HCT116 (cell line): ENCODE measurements at regions not wholly inside any gene's neighbourhood (a gene's known extent, or its start where the extent isn't known, plus 50 kb on each side); places are given as distances from the start of the nearest gene placed in this dataset.

Source experiments
- EZH2phosphoT487 ChIP-seq: fragments of 200-600 bp; IDR thresholded peaks from 2 replicates; pipeline ENCODE4 v1.6.1; 2018; ENCODE audit warnings: antibody characterized with exemption, borderline replicate concordance
- POLR2A ChIP-seq: IDR thresholded peaks from 2 replicates; pipeline ENCODE4 v1.7.0; 2011; ENCODE audit warnings: borderline replicate concordance; ENCODE audit not compliant: insufficient read depth, insufficient read length; ENCODE audit errors: extremely low read depth
- POLR2AphosphoS5 ChIP-seq: IDR thresholded peaks from 2 replicates; pipeline ENCODE4 v1.6.1; 2011; ENCODE audit warnings: mild to moderate bottlenecking, low read depth, low read length, moderate library complexity
- SRF ChIP-seq: IDR thresholded peaks from 2 replicates; pipeline ENCODE4 v1.6.1; 2012; ENCODE audit warnings: low read depth
- ZBTB33 ChIP-seq: IDR thresholded peaks from 2 replicates; pipeline ENCODE4 v1.6.1; 2011; ENCODE audit warnings: mild to moderate bottlenecking, low read length, moderate library complexity; ENCODE audit not compliant: insufficient replicate concordance; ENCODE audit errors: extremely low read depth
- TF ChIP-seq, protein P1 (sequence below), 3 experiments: fragments of 200-600 bp in 1 of 3; sonication (generic) in 1 of 3; IDR thresholded peaks in 2 of 3; conservative IDR thresholded peaks in 1 of 3; 2 replicates each; pipeline ENCODE4 v1.5.1; 2012 to 2017; ENCODE audit warnings: low read depth in 2 of 3, low read length in 2 of 3, antibody characterized with exemption in 1 of 3, borderline replicate concordance in 1 of 3, control low read depth in 1 of 3, mild to moderate bottlenecking in 1 of 3, mixed read lengths in 1 of 3, mixed run types in 1 of 3, moderate library complexity in 1 of 3; ENCODE audit not compliant: insufficient read depth in 1 of 3
- TF ChIP-seq, protein P2 (sequence below): IDR thresholded peaks from 2 replicates; pipeline ENCODE4 v1.6.1; 2012; ENCODE audit warnings: low read depth

DNA sequence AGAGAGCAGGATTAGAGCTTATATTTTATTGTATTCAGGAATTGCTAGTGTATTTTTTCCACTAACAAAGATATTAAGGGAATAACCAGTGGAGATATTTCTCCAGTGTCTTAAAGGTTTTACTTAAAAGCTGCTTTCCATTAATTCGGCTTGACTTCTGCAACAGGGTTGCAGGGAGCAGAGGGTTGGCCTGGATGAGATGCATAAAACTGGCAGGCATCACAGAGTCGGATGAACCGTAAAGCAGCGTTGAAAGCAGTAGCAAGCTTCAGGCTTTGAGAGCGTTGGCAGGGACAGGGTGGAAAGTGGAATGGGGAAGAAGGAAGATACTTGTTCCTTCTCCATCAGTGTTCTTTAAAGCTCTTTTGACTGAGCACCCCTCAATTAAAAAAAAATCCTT lies 237.2 kb downstream of the LMO4 start:
- TF ChIP-seq, protein P1, sequence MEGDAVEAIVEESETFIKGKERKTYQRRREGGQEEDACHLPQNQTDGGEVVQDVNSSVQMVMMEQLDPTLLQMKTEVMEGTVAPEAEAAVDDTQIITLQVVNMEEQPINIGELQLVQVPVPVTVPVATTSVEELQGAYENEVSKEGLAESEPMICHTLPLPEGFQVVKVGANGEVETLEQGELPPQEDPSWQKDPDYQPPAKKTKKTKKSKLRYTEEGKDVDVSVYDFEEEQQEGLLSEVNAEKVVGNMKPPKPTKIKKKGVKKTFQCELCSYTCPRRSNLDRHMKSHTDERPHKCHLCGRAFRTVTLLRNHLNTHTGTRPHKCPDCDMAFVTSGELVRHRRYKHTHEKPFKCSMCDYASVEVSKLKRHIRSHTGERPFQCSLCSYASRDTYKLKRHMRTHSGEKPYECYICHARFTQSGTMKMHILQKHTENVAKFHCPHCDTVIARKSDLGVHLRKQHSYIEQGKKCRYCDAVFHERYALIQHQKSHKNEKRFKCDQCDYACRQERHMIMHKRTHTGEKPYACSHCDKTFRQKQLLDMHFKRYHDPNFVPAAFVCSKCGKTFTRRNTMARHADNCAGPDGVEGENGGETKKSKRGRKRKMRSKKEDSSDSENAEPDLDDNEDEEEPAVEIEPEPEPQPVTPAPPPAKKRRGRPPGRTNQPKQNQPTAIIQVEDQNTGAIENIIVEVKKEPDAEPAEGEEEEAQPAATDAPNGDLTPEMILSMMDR (IDR thresholded peaks at IDR 0.05 in 2 of 3, conservative IDR thresholded peaks at IDR 0.05 in 1 of 3; ENCODE audit: borderline replicate concordance in 1 of 3, insufficient read depth in 1 of 3, low read depth in 2 of 3, low read length in 2 of 3) = no peak
- no peak for TF ChIP-seq EZH2phosphoT487
- TF ChIP-seq SRF = no peak
- TF ChIP-seq, protein P2, sequence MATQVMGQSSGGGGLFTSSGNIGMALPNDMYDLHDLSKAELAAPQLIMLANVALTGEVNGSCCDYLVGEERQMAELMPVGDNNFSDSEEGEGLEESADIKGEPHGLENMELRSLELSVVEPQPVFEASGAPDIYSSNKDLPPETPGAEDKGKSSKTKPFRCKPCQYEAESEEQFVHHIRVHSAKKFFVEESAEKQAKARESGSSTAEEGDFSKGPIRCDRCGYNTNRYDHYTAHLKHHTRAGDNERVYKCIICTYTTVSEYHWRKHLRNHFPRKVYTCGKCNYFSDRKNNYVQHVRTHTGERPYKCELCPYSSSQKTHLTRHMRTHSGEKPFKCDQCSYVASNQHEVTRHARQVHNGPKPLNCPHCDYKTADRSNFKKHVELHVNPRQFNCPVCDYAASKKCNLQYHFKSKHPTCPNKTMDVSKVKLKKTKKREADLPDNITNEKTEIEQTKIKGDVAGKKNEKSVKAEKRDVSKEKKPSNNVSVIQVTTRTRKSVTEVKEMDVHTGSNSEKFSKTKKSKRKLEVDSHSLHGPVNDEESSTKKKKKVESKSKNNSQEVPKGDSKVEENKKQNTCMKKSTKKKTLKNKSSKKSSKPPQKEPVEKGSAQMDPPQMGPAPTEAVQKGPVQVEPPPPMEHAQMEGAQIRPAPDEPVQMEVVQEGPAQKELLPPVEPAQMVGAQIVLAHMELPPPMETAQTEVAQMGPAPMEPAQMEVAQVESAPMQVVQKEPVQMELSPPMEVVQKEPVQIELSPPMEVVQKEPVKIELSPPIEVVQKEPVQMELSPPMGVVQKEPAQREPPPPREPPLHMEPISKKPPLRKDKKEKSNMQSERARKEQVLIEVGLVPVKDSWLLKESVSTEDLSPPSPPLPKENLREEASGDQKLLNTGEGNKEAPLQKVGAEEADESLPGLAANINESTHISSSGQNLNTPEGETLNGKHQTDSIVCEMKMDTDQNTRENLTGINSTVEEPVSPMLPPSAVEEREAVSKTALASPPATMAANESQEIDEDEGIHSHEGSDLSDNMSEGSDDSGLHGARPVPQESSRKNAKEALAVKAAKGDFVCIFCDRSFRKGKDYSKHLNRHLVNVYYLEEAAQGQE = no peak
- TF ChIP-seq POLR2AphosphoS5 = no peak
- TF ChIP-seq POLR2A = no peak
- no peak for TF ChIP-seq ZBTB33
